ENCODE measurements at regions not wholly inside any gene's neighbourhood (a gene's known extent, or its start where the extent isn't known, plus 50 kb on each side); places are given as distances from the start of the nearest gene placed in this dataset.

DNA sequence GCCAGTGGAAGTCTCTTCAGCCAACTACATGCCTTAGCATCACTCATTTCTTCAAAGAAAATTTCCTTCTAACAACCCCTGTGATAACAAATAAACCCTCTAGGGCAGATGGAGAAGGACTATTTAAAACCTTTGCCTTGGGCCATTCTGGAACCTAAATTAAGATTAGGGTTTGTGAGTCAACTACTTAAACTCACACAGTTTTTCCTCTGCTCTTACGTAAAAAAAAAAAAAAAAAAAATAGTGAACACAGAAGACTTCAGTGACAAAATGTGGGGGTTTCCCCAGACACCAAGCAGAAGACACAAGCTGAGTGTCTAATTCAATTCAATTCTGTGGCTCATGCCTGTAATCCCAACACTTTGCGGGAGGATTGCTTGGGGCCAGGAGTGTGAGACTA is 65.8 kb upstream of the ERCC6L2 start:
- 100% methylated on average over 2 of the region's 2 CpGs; no CpG with 5 or more reads in 1 of the 2 experiments for WGBS, 2 experiments (ENCODE audit: insufficient coverage in 2 of 2)
- peaks cover 7% of the 10 kb centered on the region for H3K4me1 ChIP-seq (ENCODE audit: control insufficient read depth, insufficient read depth, low read length, poor library complexity, severe bottlenecking)
- H3K4me3 ChIP-seq (ENCODE audit: extremely low read depth, insufficient read depth, low read length, poor library complexity, severe bottlenecking): no peak overlapping the region
- H3K9me3 ChIP-seq (ENCODE audit: control insufficient read depth, low read length): no peaks in the 10 kb centered on the region
- no peak overlapping the region for H3K27ac ChIP-seq (ENCODE audit: low read depth, low read length, severe bottlenecking)
- H3K36me3 ChIP-seq (ENCODE audit: control insufficient read depth, insufficient read depth, low read length): no peaks in the 10 kb centered on the region

DNA sequence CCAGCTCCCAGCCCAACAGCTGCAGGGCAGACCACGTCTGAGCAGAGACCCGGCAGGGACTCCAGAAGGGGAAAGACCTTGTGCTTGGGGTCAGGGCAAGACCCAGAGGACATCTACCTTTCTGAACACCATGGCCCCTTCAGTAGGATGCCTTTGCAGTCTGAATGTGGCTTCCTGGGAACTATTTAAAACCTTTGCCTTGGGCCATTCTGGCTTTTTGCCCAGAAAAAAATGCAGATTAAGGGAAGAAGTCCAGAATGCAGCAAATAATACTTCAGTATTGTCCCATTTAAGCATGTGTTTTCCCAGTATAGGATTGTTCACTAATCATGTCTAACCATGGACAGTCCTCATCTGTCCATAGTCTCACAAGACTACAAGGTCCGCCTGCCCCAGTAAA is 67.5 kb upstream of the ERCC6L2 start:
- Histone ChIP-seq H3K4me3 (ENCODE audit: extremely low read depth, insufficient read depth, low read length, poor library complexity, severe bottlenecking) (no peak overlapping the region), H3K4me1 (ENCODE audit: control insufficient read depth, insufficient read depth, low read length, poor library complexity, severe bottlenecking) (no peaks in the 10 kb centered on the region), H3K36me3 (ENCODE audit: control insufficient read depth, insufficient read depth, low read length) (no peaks in the 10 kb centered on the region), H3K9me3 (ENCODE audit: control insufficient read depth, low read length) (no peaks in the 10 kb centered on the region), H3K27ac (ENCODE audit: low read depth, low read length, severe bottlenecking) (no peak overlapping the region)
- WGBS, 2 experiments (ENCODE audit: insufficient coverage in 2 of 2): 87 to 100% methylated on average over 1 to 2 of the region's 3 CpGs

DNA sequence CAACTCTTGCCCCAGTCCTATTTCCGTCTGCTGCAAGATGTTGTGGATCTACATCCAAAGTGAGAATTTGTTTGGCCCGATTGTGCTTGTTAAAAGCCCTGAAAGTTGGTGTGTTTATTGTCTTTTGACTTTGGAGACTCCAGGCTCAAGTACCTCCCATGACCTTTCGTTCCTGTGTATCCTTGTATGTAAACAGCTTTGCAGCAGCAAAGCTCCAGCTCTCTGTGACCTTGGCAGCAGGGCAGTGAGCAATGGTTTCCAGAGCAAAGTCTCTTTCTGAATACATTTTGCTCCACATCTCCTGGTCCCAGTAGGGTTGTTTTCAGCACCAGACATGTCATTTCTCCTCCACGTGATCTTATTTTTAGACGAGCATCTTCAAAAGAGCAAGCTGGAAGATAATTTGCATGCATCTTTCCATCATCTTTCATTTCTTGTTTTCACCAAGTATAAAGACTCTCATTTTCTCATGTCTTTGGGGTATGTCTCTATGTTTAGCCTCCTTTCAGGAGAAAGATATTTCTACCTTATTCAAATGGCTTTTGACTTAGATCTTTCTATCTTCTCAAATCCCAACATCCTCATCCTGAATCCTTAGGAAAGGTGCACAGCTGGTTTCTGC is 68.1 kb upstream of the ERCC6L2 start:
- WGBS, 2 experiments (ENCODE audit: insufficient coverage in 2 of 2): 84 to 93% methylated on average over 3 to 5 of the region's 5 CpGs
- Histone ChIP-seq H3K9me3 (ENCODE audit: control insufficient read depth, low read length) (no peaks in the 10 kb centered on the region), H3K27ac (ENCODE audit: low read depth, low read length, severe bottlenecking) (no peak overlapping the region)

DNA sequence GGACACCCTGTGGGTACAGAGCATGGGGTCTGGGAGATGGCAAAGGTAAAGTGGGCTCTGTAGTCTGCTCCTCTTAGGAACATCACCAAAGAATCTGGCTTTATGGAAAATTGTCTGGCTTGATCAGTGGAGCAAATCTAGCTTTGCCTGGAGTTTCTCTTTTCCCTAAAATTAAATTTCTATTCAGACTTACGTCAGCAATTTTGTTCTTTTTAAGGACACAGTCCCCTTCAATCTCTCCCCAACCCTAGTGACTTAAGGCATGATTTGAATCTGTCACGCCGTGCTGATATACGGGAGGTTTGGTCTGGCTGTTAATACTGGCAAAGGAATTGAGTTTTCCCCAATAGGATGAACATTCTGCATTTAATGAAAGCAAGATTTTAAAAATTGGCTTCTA is 72.3 kb upstream of the ERCC6L2 start:
- no peaks in the 10 kb centered on the region for H3K4me1 ChIP-seq (ENCODE audit: control insufficient read depth, insufficient read depth, low read length, poor library complexity, severe bottlenecking)
- 100% methylated on average over 1 of the region's 4 CpGs; no CpG with 5 or more reads in 1 of the 2 experiments for WGBS, 2 experiments (ENCODE audit: insufficient coverage in 2 of 2)
- no peaks in the 10 kb centered on the region for H3K36me3 ChIP-seq (ENCODE audit: control insufficient read depth, insufficient read depth, low read length)

More for the DNA sequence above, 68.1 kb upstream of the ERCC6L2 start:
- Histone ChIP-seq H3K4me1 (ENCODE audit: control insufficient read depth, insufficient read depth, low read length, poor library complexity, severe bottlenecking) (no peaks in the 10 kb centered on the region), H3K4me3 (ENCODE audit: extremely low read depth, insufficient read depth, low read length, poor library complexity, severe bottlenecking) (no peak overlapping the region), H3K36me3 (ENCODE audit: control insufficient read depth, insufficient read depth, low read length) (no peaks in the 10 kb centered on the region)

DNA sequence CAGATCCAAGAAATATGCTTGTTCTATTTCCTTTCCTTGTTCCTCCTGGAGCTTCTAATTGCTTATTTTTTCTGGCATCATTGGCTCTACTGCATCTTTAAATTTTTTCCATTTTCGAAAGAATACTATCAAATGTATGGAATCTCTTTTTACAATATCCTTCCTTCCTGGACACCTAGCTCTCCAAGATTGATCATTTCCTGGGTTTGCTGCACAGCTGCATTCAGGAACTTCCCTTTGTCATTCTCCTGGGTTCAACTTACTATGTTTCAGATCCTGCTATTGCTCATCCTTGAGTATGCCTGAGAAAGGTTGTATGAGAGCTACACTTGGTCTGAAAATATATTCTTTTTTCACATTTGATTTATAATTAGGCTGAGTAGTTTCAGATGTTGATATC is 73.7 kb upstream of the ERCC6L2 start:
- WGBS, 2 experiments (ENCODE audit: insufficient coverage in 2 of 2): 87 to 100% methylated on average over 1 of the region's 1 CpG

More for the DNA sequence above, 72.3 kb upstream of the ERCC6L2 start:
- no peaks in the 10 kb centered on the region for H3K9me3 ChIP-seq (ENCODE audit: control insufficient read depth, low read length)
- H3K27ac ChIP-seq (ENCODE audit: low read depth, low read length, severe bottlenecking): no peak overlapping the region
- H3K4me3 ChIP-seq (ENCODE audit: extremely low read depth, insufficient read depth, low read length, poor library complexity, severe bottlenecking): no peak overlapping the region

DNA sequence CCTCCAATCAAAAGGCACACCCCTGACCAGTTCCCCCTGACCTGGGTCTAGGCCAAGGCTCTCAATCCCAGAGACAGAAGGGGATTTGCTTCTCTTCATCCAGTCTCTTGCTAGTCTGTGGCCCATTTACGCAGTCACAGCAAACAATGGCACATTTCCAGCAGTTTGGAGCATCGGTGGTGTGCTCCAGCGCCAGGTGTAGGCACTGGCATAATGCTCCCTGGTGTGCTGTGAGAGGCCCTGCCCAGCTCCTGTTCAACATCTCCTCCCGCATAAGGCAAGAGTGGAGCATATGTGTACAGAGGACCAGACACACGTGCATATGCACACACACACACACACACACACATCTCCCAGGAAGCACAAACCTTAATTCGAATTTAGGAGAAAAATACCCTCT is 79.5 kb upstream of the ERCC6L2 start:
- 88 to 91% methylated on average over 4 of the region's 6 CpGs for WGBS, 2 experiments (ENCODE audit: insufficient coverage in 2 of 2)
- H3K4me3 ChIP-seq (ENCODE audit: extremely low read depth, insufficient read depth, low read length, poor library complexity, severe bottlenecking): no peak overlapping the region
- H3K27ac ChIP-seq (ENCODE audit: low read depth, low read length, severe bottlenecking): no peak overlapping the region
- H3K4me1 ChIP-seq (ENCODE audit: control insufficient read depth, insufficient read depth, low read length, poor library complexity, severe bottlenecking): no peaks in the 10 kb centered on the region
- no peaks in the 10 kb centered on the region for H3K9me3 ChIP-seq (ENCODE audit: control insufficient read depth, low read length)
- H3K36me3 ChIP-seq (ENCODE audit: control insufficient read depth, insufficient read depth, low read length): no peaks in the 10 kb centered on the region

More for the DNA sequence above, 73.7 kb upstream of the ERCC6L2 start:
- H3K9me3 ChIP-seq (ENCODE audit: control insufficient read depth, low read length): no peaks in the 10 kb centered on the region
- no peaks in the 10 kb centered on the region for H3K36me3 ChIP-seq (ENCODE audit: control insufficient read depth, insufficient read depth, low read length)
- no peaks in the 10 kb centered on the region for H3K4me1 ChIP-seq (ENCODE audit: control insufficient read depth, insufficient read depth, low read length, poor library complexity, severe bottlenecking)
- no peak overlapping the region for H3K4me3 ChIP-seq (ENCODE audit: extremely low read depth, insufficient read depth, low read length, poor library complexity, severe bottlenecking)
- H3K27ac ChIP-seq (ENCODE audit: low read depth, low read length, severe bottlenecking): no peak overlapping the region

DNA sequence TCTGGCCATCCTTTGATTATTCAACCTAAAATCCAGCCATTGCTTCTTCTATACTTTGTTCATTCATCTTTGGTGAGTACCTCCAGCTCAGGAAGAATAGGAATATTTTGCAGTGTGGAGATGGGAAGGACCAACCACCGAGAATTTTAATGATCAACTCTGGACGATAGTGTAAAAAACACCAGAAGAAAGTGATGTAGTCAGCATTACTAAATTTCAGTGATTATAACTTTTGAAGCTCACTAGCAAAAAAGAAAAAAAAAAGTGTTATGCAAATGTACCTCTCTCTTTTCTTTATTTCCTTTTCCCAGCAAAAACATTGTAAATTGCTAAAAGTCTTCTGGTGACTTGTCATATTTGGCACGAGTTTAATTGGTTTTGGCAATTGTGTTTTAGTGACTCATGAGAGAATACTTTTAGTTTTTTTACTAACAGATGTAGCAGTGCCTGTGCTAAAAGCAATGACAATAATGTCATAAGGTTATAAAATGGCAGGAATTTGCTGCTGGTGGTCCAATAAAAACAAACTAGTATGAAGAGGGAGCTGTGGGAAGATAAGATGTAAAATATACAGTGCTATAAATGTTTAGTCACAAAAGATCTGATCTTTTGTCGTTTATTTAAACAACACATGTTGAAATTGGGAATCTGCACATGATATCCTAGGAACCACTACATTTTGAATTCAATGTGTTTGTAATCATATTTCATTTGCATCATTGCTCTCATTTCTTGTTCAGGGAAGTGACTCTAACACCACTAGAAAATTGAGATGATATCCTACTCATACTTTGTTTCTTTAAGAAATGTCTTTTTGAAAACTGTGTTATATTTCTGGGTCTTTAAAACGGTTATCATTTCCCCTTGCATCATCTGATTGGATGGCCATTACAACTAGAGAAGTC is 81.3 kb upstream of the ERCC6L2 start:
- H3K4me1 ChIP-seq (ENCODE audit: control insufficient read depth, insufficient read depth, low read length, poor library complexity, severe bottlenecking): no peaks in the 10 kb centered on the region
- no peak overlapping the region for H3K4me3 ChIP-seq (ENCODE audit: extremely low read depth, insufficient read depth, low read length, poor library complexity, severe bottlenecking)
- 100% methylated on average over 1 to 2 of the region's 5 CpGs for WGBS, 2 experiments (ENCODE audit: insufficient coverage in 2 of 2)
- H3K27ac ChIP-seq (ENCODE audit: low read depth, low read length, severe bottlenecking): no peak overlapping the region
- no peaks in the 10 kb centered on the region for H3K36me3 ChIP-seq (ENCODE audit: control insufficient read depth, insufficient read depth, low read length)
- H3K9me3 ChIP-seq (ENCODE audit: control insufficient read depth, low read length): no peaks in the 10 kb centered on the region

DNA sequence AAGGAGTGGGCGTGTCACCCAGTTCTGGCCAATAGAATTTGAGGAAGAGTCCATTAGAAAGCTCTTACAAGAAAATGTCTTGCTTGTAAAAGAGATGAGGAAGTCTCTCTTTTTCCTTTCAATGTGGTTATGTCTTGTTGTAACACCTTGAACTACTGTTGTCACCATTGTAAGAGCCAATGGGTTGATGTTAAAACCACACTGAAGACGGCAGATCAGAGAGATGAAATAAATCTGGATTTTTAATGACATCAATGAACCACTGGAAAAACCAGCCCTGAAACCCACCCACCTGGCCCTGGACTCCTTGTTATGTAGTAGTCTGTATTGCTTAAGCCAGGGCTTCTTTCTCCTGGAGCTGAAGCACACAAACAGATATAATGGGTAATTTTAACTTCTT is 83.8 kb upstream of the ERCC6L2 start:
- Histone ChIP-seq H3K4me3 (ENCODE audit: extremely low read depth, insufficient read depth, low read length, poor library complexity, severe bottlenecking) (no peak overlapping the region), H3K27ac (ENCODE audit: low read depth, low read length, severe bottlenecking) (no peak overlapping the region), H3K36me3 (ENCODE audit: control insufficient read depth, insufficient read depth, low read length) (no peaks in the 10 kb centered on the region), H3K9me3 (ENCODE audit: control insufficient read depth, low read length) (no peaks in the 10 kb centered on the region), H3K4me1 (ENCODE audit: control insufficient read depth, insufficient read depth, low read length, poor library complexity, severe bottlenecking) (no peaks in the 10 kb centered on the region)
- WGBS, 2 experiments (ENCODE audit: insufficient coverage in 2 of 2): 90 to 100% methylated on average over 1 to 2 of the region's 2 CpGs

DNA sequence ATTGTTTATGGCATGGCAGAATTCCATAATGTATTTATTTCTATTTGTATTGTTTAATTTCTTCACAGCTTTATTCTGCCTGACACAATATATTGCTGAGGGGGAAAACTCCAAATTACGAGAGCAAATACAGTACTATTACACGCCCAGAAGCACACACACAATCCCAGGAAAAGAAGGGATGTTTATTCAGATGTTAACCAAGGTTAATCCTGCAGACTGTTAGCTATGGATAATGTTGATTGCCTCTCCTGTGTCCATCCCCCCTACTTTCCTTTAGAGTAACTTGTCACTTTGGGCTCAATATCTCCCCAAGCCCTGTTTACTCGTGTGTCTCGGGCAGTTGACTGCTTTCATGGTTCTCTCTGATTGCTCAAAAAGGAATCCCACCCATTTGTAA is 84.2 kb upstream of the ERCC6L2 start:
- Histone ChIP-seq H3K4me3 (ENCODE audit: extremely low read depth, insufficient read depth, low read length, poor library complexity, severe bottlenecking) (no peak overlapping the region), H3K27ac (ENCODE audit: low read depth, low read length, severe bottlenecking) (no peak overlapping the region), H3K36me3 (ENCODE audit: control insufficient read depth, insufficient read depth, low read length) (no peaks in the 10 kb centered on the region), H3K4me1 (ENCODE audit: control insufficient read depth, insufficient read depth, low read length, poor library complexity, severe bottlenecking) (no peaks in the 10 kb centered on the region), H3K9me3 (ENCODE audit: control insufficient read depth, low read length) (no peaks in the 10 kb centered on the region)
- 83% methylated on average over 1 of the region's 4 CpGs; no CpG with 5 or more reads in 1 of the 2 experiments for WGBS, 2 experiments (ENCODE audit: insufficient coverage in 2 of 2)

DNA sequence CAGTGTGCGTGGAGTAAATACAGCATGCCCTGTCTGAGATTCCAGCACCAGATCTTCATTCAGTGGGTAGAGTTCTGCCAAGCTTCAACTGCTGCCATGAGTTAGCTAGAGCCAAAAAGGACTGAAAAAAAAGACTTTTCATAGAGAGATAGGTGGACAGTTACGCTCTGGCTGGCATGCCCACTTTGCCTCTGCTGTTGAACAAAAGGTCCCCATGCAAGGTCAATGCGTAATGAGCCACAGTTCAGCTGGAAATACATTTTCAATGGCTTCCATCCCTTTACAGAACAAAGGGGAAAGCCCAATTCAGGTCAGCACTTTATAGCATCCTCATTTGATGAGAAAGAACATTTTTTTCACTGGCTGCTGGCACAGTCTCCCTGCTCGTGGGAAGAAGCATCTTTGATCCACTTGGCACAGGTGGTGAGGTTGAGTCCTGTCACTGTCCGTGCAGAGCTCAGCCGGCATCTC is 86.9 kb upstream of the ERCC6L2 start:
- Histone ChIP-seq H3K27ac (ENCODE audit: low read depth, low read length, severe bottlenecking) (no peak overlapping the region), H3K36me3 (ENCODE audit: control insufficient read depth, insufficient read depth, low read length) (no peaks in the 10 kb centered on the region), H3K9me3 (ENCODE audit: control insufficient read depth, low read length) (no peaks in the 10 kb centered on the region), H3K4me1 (ENCODE audit: control insufficient read depth, insufficient read depth, low read length, poor library complexity, severe bottlenecking) (peaks cover under 1% of the 10 kb centered on the region), H3K4me3 (ENCODE audit: extremely low read depth, insufficient read depth, low read length, poor library complexity, severe bottlenecking) (no peak overlapping the region)
- 91% methylated on average over 6 of the region's 6 CpGs for WGBS, 2 experiments (ENCODE audit: insufficient coverage in 2 of 2)

DNA sequence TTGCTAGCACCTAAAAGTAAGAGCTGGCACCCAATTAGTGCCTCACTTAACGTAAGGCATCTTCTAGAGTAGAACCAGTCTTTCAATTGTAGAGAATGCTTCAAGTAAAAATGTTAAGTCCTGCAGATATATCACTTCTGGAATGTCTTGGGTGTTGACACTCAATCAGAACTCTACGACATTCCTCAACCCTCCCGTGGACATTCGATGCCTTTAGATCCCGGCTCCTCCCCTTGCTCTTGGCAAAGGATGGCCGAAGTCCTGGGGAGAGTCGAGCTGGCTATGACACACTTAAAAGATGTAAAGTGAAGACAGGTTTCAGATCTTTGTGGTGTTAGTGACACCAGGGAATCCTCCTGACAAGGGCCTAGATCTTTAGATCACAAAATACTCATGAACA is 87.5 kb upstream of the ERCC6L2 start:
- WGBS, 2 experiments (ENCODE audit: insufficient coverage in 2 of 2): 60 to 75% methylated on average over 3 to 5 of the region's 7 CpGs
- Histone ChIP-seq H3K9me3 (ENCODE audit: control insufficient read depth, low read length) (no peaks in the 10 kb centered on the region), H3K36me3 (ENCODE audit: control insufficient read depth, insufficient read depth, low read length) (no peaks in the 10 kb centered on the region), H3K4me1 (ENCODE audit: control insufficient read depth, insufficient read depth, low read length, poor library complexity, severe bottlenecking) (peaks cover 3% of the 10 kb centered on the region), H3K4me3 (ENCODE audit: extremely low read depth, insufficient read depth, low read length, poor library complexity, severe bottlenecking) (no peak overlapping the region), H3K27ac (ENCODE audit: low read depth, low read length, severe bottlenecking) (no peak overlapping the region)
